IPS-18a (cell line): ENCODE measurements at regions not wholly inside any gene's neighbourhood (a gene's known extent, or its start where the extent isn't known, plus 50 kb on each side); places are given as distances from the start of the nearest gene placed in this dataset.

Experiments used
- H3K27ac ChIP-seq: one replicate; pipeline ENCODE4 v1.5.1; 2013; ENCODE audit warnings: low read length
- H3K27me3 ChIP-seq: one replicate; pipeline ENCODE4 v1.6.1; 2013; ENCODE audit warnings: mild to moderate bottlenecking, low read length; ENCODE audit not compliant: control insufficient read depth, insufficient read depth
- H3K36me3 ChIP-seq: one replicate; pipeline ENCODE4 v1.6.1; 2013; ENCODE audit warnings: low read depth, low read length; ENCODE audit not compliant: control insufficient read depth
- H3K4me1 ChIP-seq: one replicate; pipeline ENCODE4 v1.6.1; 2013; ENCODE audit warnings: low read depth, low read length; ENCODE audit not compliant: control insufficient read depth
- H3K4me3 ChIP-seq: one replicate; pipeline ENCODE4 v1.5.1; 2013; ENCODE audit warnings: low read length
- H3K9ac ChIP-seq: one replicate; pipeline ENCODE4 v1.6.1; 2013; ENCODE audit warnings: mild to moderate bottlenecking, low read length, moderate library complexity
- H3K9me3 ChIP-seq: one replicate; pipeline ENCODE4 v1.6.1; 2013; ENCODE audit warnings: low read depth, low read length; ENCODE audit not compliant: control insufficient read depth

DNA sequence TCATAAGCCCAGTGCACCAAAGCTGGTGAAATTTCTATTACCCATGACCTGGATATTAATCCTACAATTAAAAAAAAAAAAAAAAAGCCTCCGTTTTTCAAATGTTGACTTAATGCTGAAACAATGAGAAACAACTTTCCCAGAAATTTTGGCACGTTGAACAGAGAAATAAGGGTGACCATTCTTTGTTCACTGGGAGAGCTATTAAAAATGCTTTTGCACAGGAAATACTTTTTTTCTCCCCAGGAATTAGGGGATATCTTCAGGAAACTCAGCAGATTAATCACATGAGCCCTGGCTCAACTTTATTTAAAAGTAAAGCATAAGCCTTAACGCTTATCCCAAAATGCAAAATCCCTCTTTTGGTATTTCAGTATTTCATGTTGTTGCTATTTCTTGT lies 54.8 kb upstream of the FLRT2 start:
- Histone ChIP-seq H3K9me3 (no peaks in the 10 kb centered on the region), H3K36me3 (no peaks in the 10 kb centered on the region), H3K27ac (no peak overlapping the region), H3K4me3 (no peak overlapping the region), H3K4me1 (peaks cover 2% of the 10 kb centered on the region), H3K27me3 (no peaks in the 10 kb centered on the region), H3K9ac (no peak overlapping the region)

DNA sequence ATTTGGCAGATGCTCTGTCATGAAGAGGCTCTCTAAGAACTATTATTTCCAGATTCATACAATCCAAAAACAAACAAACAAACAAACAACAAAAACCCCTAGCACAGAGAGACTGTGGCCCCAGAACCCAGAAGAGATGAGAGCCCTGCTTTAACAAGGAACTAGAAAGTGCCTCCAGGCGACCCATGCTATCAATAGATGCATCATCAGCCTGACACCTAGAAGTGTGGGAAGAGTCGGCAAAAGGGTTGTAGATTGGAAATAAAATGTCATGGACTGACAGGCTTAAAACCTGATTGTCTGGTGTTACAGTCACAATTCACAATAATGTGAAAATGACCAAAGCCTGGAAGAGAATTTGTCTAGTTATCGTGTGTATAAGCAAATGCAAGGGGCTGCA lies 50.6 kb upstream of the FLRT2 start:
- Histone ChIP-seq H3K4me1 (no peaks in the 10 kb centered on the region), H3K9ac (no peak overlapping the region), H3K9me3 (no peaks in the 10 kb centered on the region), H3K27ac (no peak overlapping the region), H3K4me3 (no peak overlapping the region), H3K36me3 (no peaks in the 10 kb centered on the region), H3K27me3 (no peaks in the 10 kb centered on the region)

DNA sequence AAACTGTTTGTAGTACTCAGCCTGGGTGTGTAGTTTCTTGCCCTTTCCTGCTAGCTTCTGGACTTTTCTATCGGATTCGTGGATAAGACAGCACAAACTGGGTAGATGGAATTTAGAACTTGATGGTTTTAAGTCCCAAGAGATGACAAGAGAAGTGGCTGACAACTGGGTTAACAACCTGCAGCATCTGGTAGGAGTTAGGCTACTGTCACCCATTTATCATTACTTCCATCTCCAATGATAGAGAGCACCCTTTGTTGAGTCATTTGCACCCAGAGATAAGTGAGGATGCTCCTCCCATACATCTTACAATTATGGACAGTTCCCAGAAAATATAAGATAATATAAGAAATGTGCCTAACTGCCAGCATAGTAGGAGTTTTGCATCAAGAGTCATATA lies 50.2 kb upstream of the FLRT2 start:
- Histone ChIP-seq H3K27me3 (no peaks in the 10 kb centered on the region), H3K4me3 (no peak overlapping the region), H3K9me3 (no peaks in the 10 kb centered on the region), H3K4me1 (no peaks in the 10 kb centered on the region), H3K9ac (no peak overlapping the region), H3K27ac (no peak overlapping the region), H3K36me3 (no peaks in the 10 kb centered on the region)
